Osteoblast (primary cell): ENCODE measurements at regions not wholly inside any gene's neighbourhood (a gene's known extent, or its start where the extent isn't known, plus 50 kb on each side); places are given as distances from the start of the nearest gene placed in this dataset.

Source experiments
- DNase-seq: peaks from one replicate; pipeline ENCODE4 v3.0.0; 2011; ENCODE audit warnings: low spot score, mixed read lengths; ENCODE audit not compliant: insufficient read length; ENCODE audit errors: missing footprints
- H2AFZ ChIP-seq: 2 replicates; pipeline ENCODE4 v1.6.0; 2011; ENCODE audit warnings: mild to moderate bottlenecking, low read length
- H3K27ac ChIP-seq: 2 replicates; pipeline ENCODE4 v1.5.1; 2011; ENCODE audit warnings: mild to moderate bottlenecking, low read depth, low read length, moderate library complexity
- H3K27me3 ChIP-seq: 2 replicates; pipeline ENCODE4 v1.6.0; 2012; ENCODE audit warnings: mild to moderate bottlenecking, control low read depth, inconsistent platforms, low read length, moderate library complexity; ENCODE audit not compliant: insufficient read depth
- H3K36me3 ChIP-seq: 2 replicates; pipeline ENCODE4 v1.5.1; 2011; ENCODE audit warnings: mild to moderate bottlenecking, low read length, control low read depth, moderate library complexity; ENCODE audit not compliant: insufficient read depth
- H3K4me1 ChIP-seq: 2 replicates; pipeline ENCODE4 v1.5.1; 2011; ENCODE audit warnings: mild to moderate bottlenecking, low read length, control low read depth, moderate library complexity; ENCODE audit not compliant: insufficient read depth
- H3K4me2 ChIP-seq: 2 replicates; pipeline ENCODE4 v1.6.0; 2011; ENCODE audit warnings: mild to moderate bottlenecking, low read length; ENCODE audit not compliant: insufficient read depth
- H3K4me3 ChIP-seq: fragments of 200-600 bp; sonication (generic); 3 replicates; pipeline ENCODE4 v1.5.1; 2012; ENCODE audit warnings: mild to moderate bottlenecking, low read length, inconsistent platforms; ENCODE audit not compliant: insufficient read depth
- H3K79me2 ChIP-seq: 2 replicates; pipeline ENCODE4 v1.6.0; 2012; ENCODE audit warnings: mild to moderate bottlenecking, low read length, control low read depth, inconsistent platforms; ENCODE audit not compliant: insufficient read depth
- H3K9me3 ChIP-seq: 2 replicates; pipeline ENCODE4 v1.5.1; 2011; ENCODE audit warnings: low read depth, low read length, control low read depth
- H4K20me1 ChIP-seq: 2 replicates; pipeline ENCODE4 v1.6.0; 2012; ENCODE audit warnings: mild to moderate bottlenecking, low read length, control low read depth; ENCODE audit not compliant: insufficient read depth
- CTCF ChIP-seq: IDR thresholded peaks from 2 replicates; pipeline ENCODE4 v1.5.1; 2011; ENCODE audit warnings: mild to moderate bottlenecking, low read depth, low read length, moderate library complexity; ENCODE audit errors: extremely low read depth

- no peak overlapping the region for H3K27ac ChIP-seq
- no peaks in the 10 kb centered on the region for H3K79me2 ChIP-seq
- H3K4me2 ChIP-seq: no peak overlapping the region
- H2AFZ ChIP-seq: no peak overlapping the region
- no peaks in the 10 kb centered on the region for H3K9me3 ChIP-seq
- H4K20me1 ChIP-seq: no peaks in the 10 kb centered on the region
- H3K27me3 ChIP-seq: no peaks in the 10 kb centered on the region
- no peak for TF ChIP-seq CTCF
- H3K36me3 ChIP-seq: no peaks in the 10 kb centered on the region
- no peak overlapping the region for H3K4me3 ChIP-seq
- H3K4me1 ChIP-seq: no peaks in the 10 kb centered on the region
- DNase-seq: no peak
Observed at GRCh38 chr14:98503086-98503815, 768.7 kb downstream of the BCL11B start.

GRCh38 chr14:98507264-98507663 is 764.7 kb downstream of the BCL11B start:
- no peaks in the 10 kb centered on the region for H3K36me3 ChIP-seq
- H3K27me3 ChIP-seq: no peaks in the 10 kb centered on the region
- H3K4me3 ChIP-seq: no peak overlapping the region
- no peak overlapping the region for H3K27ac ChIP-seq
- no peaks in the 10 kb centered on the region for H4K20me1 ChIP-seq
- H3K9me3 ChIP-seq: no peaks in the 10 kb centered on the region
- DNase-seq: no peak
- TF ChIP-seq CTCF: no peak
- no peak overlapping the region for H3K4me2 ChIP-seq
- no peaks in the 10 kb centered on the region for H3K4me1 ChIP-seq
- H3K79me2 ChIP-seq: no peaks in the 10 kb centered on the region
- no peak overlapping the region for H2AFZ ChIP-seq

DNA sequence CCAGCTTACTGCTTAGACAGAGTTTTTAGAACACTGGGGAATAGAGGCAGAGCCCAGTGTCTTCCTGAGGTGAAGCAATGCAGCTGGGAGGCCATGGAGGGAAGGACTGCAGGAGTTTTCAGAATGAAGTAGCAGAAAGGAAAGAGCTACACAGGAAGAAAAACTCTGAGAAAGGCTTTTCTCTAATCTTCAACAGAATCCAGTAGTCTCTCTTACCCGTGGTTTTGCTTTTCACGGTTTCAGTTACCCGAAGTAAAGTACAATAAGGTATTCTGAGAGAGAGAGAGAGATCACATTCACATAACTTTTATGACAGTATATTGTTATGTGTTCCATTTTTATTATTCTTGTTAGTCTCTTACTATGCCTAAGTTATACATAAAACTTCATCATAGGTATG is 761.6 kb downstream of the BCL11B start:
- Histone ChIP-seq H4K20me1 (no peaks in the 10 kb centered on the region), H3K4me3 (no peak overlapping the region), H2AFZ (no peak overlapping the region), H3K4me1 (no peaks in the 10 kb centered on the region), H3K27me3 (no peaks in the 10 kb centered on the region), H3K27ac (no peak overlapping the region), H3K36me3 (no peaks in the 10 kb centered on the region), H3K4me2 (no peak overlapping the region), H3K79me2 (no peaks in the 10 kb centered on the region), H3K9me3 (no peaks in the 10 kb centered on the region)
- TF ChIP-seq CTCF: no peak
- DNase-seq: no peak

DNA sequence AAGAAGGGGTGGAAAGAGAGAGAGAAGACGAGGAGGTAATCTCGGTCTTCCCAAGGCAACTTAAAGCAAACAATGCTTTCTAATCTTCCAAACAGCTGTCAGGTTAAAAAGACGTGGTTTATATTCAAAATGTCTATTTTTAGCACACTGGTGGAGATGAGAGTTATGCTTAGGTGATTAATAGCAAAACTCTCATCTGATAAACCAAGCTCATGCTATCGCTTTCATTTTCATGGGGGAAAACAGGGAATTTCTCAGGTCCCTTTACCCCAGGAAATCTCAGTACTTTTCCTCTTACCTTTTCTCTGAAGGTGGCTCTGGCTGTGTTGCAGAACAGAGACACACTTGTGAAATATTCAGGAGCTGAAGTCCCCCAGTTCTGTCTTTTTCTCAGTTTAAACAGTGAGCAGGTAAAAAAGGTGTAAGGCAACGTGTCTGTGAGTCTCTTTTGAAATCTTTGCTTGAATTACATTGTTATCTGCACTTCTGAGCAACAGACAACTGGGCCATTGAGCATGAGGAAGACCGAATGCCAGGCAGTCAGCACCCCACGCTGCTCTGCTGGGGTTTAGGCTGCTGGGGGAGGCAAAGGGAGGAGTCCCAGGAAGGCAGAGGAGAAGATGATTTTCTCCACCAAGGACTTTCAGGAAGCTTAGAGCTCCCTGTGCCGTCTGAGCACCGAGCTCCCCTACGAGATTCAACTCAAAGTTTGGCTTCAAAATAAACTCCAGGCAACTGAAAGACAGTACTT is 759.3 kb downstream of the BCL11B start:
- Histone ChIP-seq H3K9me3 (peaks cover 3% of the 10 kb centered on the region), H3K79me2 (no peaks in the 10 kb centered on the region), H3K4me3 (no peak overlapping the region), H3K27me3 (no peaks in the 10 kb centered on the region), H3K4me1 (no peaks in the 10 kb centered on the region), H3K4me2 (no peak overlapping the region), H3K27ac (no peak overlapping the region), H4K20me1 (no peaks in the 10 kb centered on the region), H3K36me3 (no peaks in the 10 kb centered on the region), H2AFZ (no peak overlapping the region)
- DNase-seq: no peak
- TF ChIP-seq CTCF: no peak
